Thoracic aorta (tissue), 2 donors: ENCODE measurements at regions not wholly inside any gene's neighbourhood (a gene's known extent, or its start where the extent isn't known, plus 50 kb on each side); places are given as distances from the start of the nearest gene placed in this dataset.

ENCODE experiments used
- ATAC-seq: fragments of 150-250 bp; one replicate; pipeline ENCODE4 v1.8.0; 2017; ENCODE audit warnings: low read depth; ENCODE audit not compliant: insufficient number of reproducible peaks, low FRiP score
- DNase-seq: peaks from one replicate; pipeline ENCODE4 v3.0.0-alpha.2; 2020; ENCODE audit warnings: low spot score
- H3K27ac ChIP-seq, 2 donors: fragments of 200-600 bp; sonication (generic); 1 replicate in 1 of 2; 2 replicates in 1 of 2; pipeline ENCODE4 v1.5.1; 2016; ENCODE audit warnings: mild to moderate bottlenecking in 2 of 2, moderate library complexity in 2 of 2
- H3K27me3 ChIP-seq: fragments of 200-600 bp; sonication (generic); replicated peaks from 2 replicates; pipeline ENCODE4 v1.6.0; 2016; ENCODE audit warnings: mild to moderate bottlenecking; ENCODE audit not compliant: insufficient read depth
- H3K36me3 ChIP-seq: fragments of 200-600 bp; sonication (generic); one replicate; pipeline ENCODE4 v1.5.1; 2016
- H3K4me1 ChIP-seq, 2 donors: fragments of 200-600 bp; sonication (generic); 1 replicate in 1 of 2; 2 replicates in 1 of 2; pipeline versions ENCODE4 v1.5.1 to v1.6.0; 2016; ENCODE audit warnings: low read depth in 2 of 2, mild to moderate bottlenecking in 1 of 2; ENCODE audit not compliant: control insufficient read depth in 1 of 2
- H3K4me3 ChIP-seq: fragments of 200-600 bp; sonication (generic); 2 replicates; pipeline ENCODE4 v1.5.1; 2016; ENCODE audit warnings: mild to moderate bottlenecking
- H3K9me3 ChIP-seq: fragments of 200-600 bp; sonication (generic); 2 replicates; pipeline ENCODE4 v1.5.1; 2016
- TF ChIP-seq, protein P1 (sequence below): fragments of 200-600 bp; sonication (generic); IDR thresholded peaks from one replicate; pipeline ENCODE4 v1.5.1; 2019; ENCODE audit warnings: antibody characterized with exemption

DNA sequence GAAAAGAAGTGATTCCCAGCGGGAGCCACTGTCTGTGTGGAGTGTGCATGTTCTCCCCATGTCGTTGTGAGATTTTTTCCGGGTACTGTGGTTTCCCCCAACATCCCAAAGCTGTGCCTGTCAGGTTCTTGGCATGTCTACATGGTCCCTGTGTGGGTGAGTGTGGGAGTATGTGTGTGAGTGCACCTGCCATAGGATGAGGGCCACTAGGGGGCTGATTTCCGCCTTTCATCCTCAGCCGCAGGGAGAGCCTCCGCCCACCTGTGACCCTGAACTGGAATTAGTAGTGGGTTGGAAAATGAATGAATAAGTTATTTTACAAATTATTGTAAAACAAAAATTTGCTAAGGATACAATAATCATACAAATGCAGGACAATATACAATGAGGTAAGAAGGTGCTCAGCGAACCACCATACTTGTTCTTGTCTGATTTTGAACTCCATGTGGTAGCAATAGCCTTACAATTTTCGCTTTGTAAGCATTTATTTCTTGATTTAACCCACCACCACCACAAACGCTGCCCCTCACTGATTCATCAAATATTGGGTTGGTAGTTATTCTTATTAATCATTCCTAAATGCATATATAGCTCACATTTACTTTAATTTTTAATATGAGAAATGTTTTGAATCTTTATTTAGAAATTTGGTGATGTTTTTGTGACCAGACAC, 641.2 kb upstream of the VSTM2A start:
- Histone ChIP-seq H3K27ac (no peak overlapping the region), H3K36me3 (no peaks in the 10 kb centered on the region), H3K9me3 (no peaks in the 10 kb centered on the region), H3K4me3 (no peak overlapping the region), H3K27me3 (no peaks in the 10 kb centered on the region), H3K4me1 (no peaks in the 10 kb centered on the region)
- TF ChIP-seq, protein P1, sequence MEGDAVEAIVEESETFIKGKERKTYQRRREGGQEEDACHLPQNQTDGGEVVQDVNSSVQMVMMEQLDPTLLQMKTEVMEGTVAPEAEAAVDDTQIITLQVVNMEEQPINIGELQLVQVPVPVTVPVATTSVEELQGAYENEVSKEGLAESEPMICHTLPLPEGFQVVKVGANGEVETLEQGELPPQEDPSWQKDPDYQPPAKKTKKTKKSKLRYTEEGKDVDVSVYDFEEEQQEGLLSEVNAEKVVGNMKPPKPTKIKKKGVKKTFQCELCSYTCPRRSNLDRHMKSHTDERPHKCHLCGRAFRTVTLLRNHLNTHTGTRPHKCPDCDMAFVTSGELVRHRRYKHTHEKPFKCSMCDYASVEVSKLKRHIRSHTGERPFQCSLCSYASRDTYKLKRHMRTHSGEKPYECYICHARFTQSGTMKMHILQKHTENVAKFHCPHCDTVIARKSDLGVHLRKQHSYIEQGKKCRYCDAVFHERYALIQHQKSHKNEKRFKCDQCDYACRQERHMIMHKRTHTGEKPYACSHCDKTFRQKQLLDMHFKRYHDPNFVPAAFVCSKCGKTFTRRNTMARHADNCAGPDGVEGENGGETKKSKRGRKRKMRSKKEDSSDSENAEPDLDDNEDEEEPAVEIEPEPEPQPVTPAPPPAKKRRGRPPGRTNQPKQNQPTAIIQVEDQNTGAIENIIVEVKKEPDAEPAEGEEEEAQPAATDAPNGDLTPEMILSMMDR = no peak
- ATAC-seq = no peak
- no peak for DNase-seq

DNA sequence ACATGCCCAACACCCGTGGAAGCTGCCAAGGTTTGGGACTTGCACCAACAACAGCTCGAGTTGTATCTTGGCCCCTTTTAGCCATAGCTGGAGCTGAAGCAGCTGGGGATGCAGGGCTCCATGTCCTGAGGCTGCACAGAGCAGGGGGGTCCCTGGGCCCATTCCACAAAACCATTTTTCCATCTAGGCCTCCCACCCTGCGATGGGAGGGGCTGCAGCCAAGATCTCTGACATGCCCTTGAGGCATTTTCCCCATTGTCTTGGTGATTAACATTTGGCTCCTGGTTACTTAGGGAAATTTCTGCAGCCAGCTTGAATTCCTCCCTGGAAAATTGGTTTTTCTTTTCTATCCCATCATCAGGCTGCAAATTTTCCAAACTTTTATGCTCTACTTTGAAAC, 637.8 kb upstream of the VSTM2A start:
- H3K9me3 ChIP-seq = no peaks in the 10 kb centered on the region
- no peaks in the 10 kb centered on the region for H3K4me1 ChIP-seq
- no peak for DNase-seq
- no peaks in the 10 kb centered on the region for H3K36me3 ChIP-seq
- no peak overlapping the region for H3K4me3 ChIP-seq
- no peak overlapping the region for H3K27ac ChIP-seq
- H3K27me3 ChIP-seq = no peaks in the 10 kb centered on the region
- ATAC-seq = no peak
- TF ChIP-seq, protein P1 = no peak

DNA sequence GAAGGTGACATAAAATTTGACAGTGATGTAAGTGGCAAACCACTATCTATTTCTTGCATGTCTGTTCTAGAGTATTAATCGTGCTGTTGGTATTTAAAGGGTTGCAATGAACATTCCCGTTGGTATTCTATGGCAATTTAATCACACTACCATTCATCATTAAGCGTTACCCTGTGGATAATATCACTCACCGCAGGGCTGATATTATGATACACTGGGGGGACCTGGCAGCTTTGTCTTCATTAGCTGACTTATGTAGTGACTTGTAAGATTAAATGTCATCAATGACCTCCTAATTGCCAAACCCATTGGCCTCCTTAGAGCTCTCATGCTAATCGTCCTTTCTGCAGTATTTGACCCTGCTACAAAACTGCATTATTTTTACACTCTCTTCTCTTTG, 624.5 kb upstream of the VSTM2A start:
- no peaks in the 10 kb centered on the region for H3K36me3 ChIP-seq
- no peaks in the 10 kb centered on the region for H3K9me3 ChIP-seq
- H3K27me3 ChIP-seq = no peaks in the 10 kb centered on the region
- no peaks in the 10 kb centered on the region for H3K4me1 ChIP-seq
- ATAC-seq (no peak), DNase-seq (no peak)
- TF ChIP-seq, protein P1 = no peak
- H3K4me3 ChIP-seq = no peak overlapping the region
- no peak overlapping the region for H3K27ac ChIP-seq

DNA sequence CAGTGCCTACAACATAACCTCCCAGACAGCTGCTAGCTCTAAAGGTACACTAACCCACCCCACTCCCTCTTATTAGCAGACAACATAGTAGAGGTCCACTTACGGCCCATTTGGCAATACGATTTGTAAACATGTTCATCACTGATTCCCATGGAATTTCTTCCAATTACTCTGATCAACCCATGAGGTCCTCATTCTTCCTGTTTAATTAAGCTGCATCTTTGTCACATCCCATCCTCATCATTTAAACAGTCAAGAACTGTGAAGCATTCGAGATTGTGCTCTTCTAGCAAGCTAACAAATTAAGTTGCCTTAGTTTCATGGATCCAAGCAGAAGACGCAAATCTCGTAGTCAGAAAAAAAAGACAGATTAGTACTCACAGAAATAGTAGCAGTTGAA, 622.2 kb upstream of the VSTM2A start:
- H3K4me1 ChIP-seq = no peaks in the 10 kb centered on the region

DNA sequence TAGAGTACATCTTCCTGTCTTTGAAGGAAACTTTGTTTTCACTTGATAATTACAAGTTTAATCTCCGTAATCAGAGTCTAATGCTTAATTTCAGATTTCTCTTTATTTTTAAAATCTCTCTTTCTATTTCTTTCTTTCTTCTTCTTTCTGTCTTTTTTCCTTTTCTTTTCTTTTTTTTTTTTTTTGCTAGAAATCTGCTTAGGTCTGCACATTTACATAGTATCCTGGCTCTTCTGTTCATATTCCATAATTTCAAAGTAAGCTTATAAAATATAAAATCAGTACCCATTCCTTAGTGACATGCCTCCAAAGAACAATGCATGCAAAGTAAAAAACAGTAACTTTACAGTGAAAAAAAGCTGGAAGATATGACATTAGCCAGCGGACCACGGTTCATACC, 601.7 kb upstream of the VSTM2A start:
- TF ChIP-seq, protein P1 = no peak
- no peak for DNase-seq
- Histone ChIP-seq H3K27me3 (no peaks in the 10 kb centered on the region), H3K4me3 (no peak overlapping the region), H3K4me1 (no peaks in the 10 kb centered on the region), H3K27ac (no peak overlapping the region), H3K9me3 (no peaks in the 10 kb centered on the region), H3K36me3 (no peaks in the 10 kb centered on the region)
- no peak for ATAC-seq

More for the DNA sequence above, 622.2 kb upstream of the VSTM2A start:
- no peak for DNase-seq
- TF ChIP-seq, protein P1 = no peak
- Histone ChIP-seq H3K9me3 (no peaks in the 10 kb centered on the region), H3K27me3 (no peaks in the 10 kb centered on the region), H3K36me3 (no peaks in the 10 kb centered on the region), H3K4me3 (no peak overlapping the region), H3K27ac (no peak overlapping the region)
- ATAC-seq = no peak
